NCI-H1092 (cell line): ENCODE measurements at regions not wholly inside any gene's neighbourhood (a gene's known extent, or its start where the extent isn't known, plus 50 kb on each side); places are given as distances from the start of the nearest gene placed in this dataset.

Source experiments
- DNase-seq: peaks from one replicate; lab custom pipeline; 2025; lab: John Stamatoyannopoulos, UW

GRCh38 chr22:27667121-27667843 is 134.3 kb downstream of the MN1 start:
- no peak for DNase-seq

- DNase-seq: no peak
Measured at GRCh38 chr22:27668828-27669797, 132.4 kb downstream of the MN1 start.

- no peak for DNase-seq
Measured at GRCh38 chr22:27669798-27670599, 131.6 kb downstream of the MN1 start.

GRCh38 chr22:27670701-27671412 is 130.7 kb downstream of the MN1 start:
- no peak for DNase-seq

- DNase-seq: no peak
Measured at GRCh38 chr22:27671413-27671935, 130.1 kb downstream of the MN1 start.

GRCh38 chr22:27672721-27673418 is 128.7 kb downstream of the MN1 start:
- no peak for DNase-seq

- DNase-seq: no peak
Measured at GRCh38 chr22:27673839-27674238, 127.7 kb downstream of the MN1 start.

- DNase-seq: no peak
Measured at GRCh38 chr22:27674261-27674923, 127.2 kb downstream of the MN1 start.

GRCh38 chr22:27676545-27677213 is 124.9 kb downstream of the MN1 start:
- no peak for DNase-seq

GRCh38 chr22:27677905-27678458 is 123.6 kb downstream of the MN1 start:
- no peak for DNase-seq

- DNase-seq: no peak
Measured at GRCh38 chr22:27679176-27679575, 122.4 kb downstream of the MN1 start.

- no peak for DNase-seq
Measured at GRCh38 chr22:27679693-27680488, 121.7 kb downstream of the MN1 start.

- DNase-seq: no peak
Measured at GRCh38 chr22:27680636-27681035, 120.9 kb downstream of the MN1 start.

- DNase-seq: no peak
Measured at GRCh38 chr22:27681037-27681436, 120.5 kb downstream of the MN1 start.

- DNase-seq: no peak
Measured at GRCh38 chr22:27682437-27682836, 119.1 kb downstream of the MN1 start.

GRCh38 chr22:27684901-27685300 is 116.7 kb downstream of the MN1 start:
- no peak for DNase-seq

- DNase-seq: no peak
Measured at GRCh38 chr22:27685515-27685914, 116.0 kb downstream of the MN1 start.

- no peak for DNase-seq
Measured at GRCh38 chr22:27685970-27686369, 115.6 kb downstream of the MN1 start.
